HG02798 (cell line): ENCODE measurements at regions not wholly inside any gene's neighbourhood (a gene's known extent, or its start where the extent isn't known, plus 50 kb on each side); places are given as distances from the start of the nearest gene placed in this dataset.
"Not testable (repeated sequence)": the region's sequence is repeated elsewhere in the genome, so short reads cannot be mapped to it uniquely, and the experiment has no call there.

Source experiments
- ATAC-seq: cut with Tn5 transposase; IDR thresholded peaks from one replicate; pipeline ENCODE4 v1.9.1; 2021; ENCODE audit warnings: mild to moderate bottlenecking; ENCODE audit not compliant: unreplicated experiment, poor library complexity

DNA sequence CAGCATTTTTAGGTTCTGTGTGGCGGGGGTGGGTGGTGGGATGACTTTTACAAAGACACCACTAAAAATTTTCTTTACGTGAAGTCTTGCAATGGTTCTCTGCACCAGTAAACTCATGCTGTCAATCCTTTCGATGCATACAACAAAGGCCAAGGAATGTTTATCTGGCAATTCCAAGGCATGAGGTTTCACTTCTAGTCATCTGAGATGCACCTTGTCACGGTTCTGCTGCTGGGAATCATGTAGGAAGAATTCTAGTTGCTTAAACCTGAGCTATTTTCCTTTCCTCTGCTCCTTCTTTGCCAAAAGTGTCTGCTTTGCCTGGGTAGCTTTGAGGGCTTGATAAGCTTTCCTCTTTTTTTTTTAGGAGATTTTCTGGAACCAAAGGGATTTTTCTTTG, 1204.5 kb upstream of the SEMA6A start:
- ATAC-seq, result no peak

DNA sequence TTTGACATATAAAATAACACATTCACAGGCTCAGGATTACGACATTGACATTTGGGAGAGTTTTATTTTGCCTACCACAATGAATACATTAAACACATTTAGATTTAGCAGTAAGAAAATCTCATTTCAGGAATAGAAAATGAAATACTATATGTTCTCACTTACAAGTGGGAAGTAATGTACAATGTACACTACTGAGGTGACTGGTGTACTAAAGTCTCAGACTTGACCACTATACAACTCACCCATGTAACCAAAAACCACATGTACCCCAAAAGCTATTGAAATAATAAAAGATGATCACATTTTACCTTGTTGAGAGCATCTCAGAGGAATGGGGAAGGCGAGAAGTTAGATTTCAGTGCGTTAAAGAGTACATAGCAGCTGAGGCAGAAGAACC, 1202.4 kb upstream of the SEMA6A start:
- no peak for ATAC-seq

DNA sequence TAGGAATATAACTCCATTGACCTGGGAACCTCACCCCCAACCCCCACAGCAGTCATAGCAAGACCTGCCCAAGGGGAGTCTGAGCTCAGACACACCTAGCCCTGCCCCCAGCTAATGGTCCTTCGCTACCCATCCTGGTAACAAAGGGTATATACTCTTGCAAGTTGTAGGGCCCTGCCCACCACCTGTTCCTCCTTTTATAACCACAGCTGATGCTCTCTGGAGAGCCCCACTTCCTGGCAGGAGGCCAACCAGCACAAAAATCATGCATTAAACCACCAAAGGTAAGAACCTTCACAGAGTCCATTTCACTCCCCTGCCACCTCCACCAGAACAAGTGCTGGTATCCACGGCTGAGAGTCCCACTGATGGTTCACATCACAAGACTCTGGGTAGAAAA, 1195.3 kb upstream of the SEMA6A start:
- no peak for ATAC-seq

DNA sequence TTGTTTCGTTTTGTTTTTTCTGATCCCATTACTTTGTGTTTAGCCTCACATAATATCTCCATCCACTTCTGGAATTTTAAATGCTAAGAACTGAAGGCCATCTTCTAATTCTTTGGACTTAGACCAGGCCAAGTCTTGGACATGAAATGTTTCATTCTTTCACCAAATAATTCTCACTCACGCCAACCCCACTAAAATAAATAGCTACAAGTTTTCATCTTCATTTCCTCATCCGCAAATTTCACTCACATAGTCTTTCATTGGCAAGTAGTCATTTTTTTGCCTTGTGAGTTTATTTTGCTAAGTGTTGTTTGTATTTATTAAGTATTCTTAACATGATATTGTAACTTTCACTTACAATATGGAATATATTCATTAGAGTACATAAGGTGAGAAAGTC, 1188.6 kb upstream of the SEMA6A start:
- ATAC-seq, result no peak

DNA sequence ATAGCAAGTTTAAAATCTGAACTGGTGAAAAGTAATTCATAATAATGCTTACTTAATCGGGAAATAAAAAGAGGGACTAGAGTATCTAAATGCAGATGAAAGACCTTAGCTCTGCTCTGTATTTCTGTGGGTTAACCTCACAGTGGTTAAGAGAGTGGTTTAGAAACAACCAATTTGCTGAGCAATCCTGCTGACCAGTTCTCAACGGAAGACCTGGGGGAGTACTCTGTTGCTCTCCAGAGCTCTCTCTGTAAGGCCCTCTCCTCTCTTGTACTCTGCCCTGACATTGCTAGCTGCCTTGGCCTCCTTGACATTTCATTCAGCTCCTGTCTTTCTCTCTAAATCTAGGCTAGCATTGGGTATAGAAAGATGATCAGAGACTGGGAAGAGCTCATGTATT, 1186.6 kb upstream of the SEMA6A start:
- no peak for ATAC-seq

DNA sequence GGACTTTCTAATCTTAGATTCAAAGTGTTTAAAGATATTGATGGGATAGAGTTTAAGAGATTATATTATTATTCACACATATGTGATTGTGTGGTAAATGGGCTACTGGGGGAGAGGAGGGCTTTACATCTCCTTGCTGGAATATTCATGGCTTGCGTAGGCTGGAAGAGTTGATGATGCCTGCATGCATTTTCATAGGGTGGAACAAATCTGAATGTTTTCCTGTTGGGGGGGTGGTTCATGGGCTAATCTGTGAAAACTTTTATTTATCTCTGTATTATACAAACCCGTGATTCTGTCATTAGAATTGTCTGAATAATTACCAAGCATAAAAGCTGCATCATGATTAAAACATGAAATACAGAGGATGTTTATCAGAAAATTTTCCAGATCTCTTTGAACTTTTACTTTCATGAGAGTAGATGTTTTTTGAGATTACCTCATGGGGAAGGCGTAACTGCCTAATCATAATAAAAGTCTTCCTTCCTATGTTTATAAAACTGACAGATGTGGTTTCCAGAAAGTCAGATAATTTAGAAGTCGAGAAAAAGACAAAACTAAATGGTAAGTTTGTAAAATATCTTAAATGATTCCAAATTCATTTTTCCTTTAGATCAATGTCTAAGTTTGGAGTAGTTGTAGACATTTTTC, 1185.4 kb upstream of the SEMA6A start:
- ATAC-seq, result no peak

DNA sequence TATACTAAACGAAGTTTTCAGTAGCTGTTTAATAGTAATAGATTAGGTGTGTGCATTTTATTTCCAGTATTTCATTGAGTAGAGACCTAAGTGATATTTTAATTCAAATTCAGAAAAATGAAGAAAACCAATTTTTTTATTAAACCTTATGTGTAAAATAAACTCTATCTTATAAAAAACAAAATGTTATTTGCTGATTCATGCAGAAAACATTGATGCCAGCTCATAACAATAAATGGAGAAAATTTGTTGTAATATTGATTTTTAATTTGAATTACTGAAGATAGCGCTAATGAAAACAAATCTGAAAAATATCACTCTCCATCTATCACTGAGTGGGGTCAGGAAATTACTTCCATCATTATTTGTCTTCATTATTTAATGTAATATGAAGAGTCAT, 1177.8 kb upstream of the SEMA6A start:
- ATAC-seq, result no peak

DNA sequence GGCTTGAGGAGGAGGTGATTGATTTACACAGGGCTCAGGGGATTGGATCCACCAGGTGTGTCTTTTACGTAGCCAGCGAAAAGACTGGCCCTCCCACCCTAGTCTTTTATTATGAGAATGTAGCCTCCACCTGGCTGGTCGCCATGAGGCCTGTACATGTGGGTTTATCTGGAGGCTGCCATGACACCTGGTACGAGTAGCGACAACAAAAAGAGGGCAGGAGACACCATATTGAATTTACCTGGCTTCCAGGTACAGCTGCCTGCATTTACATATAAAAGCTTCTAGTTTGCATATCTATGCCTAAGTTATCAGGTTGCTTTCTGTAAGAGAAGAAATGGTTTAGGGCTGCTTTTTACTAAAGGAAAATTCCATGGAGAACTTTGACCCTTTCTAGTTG, 1173.7 kb upstream of the SEMA6A start:
- no peak for ATAC-seq

DNA sequence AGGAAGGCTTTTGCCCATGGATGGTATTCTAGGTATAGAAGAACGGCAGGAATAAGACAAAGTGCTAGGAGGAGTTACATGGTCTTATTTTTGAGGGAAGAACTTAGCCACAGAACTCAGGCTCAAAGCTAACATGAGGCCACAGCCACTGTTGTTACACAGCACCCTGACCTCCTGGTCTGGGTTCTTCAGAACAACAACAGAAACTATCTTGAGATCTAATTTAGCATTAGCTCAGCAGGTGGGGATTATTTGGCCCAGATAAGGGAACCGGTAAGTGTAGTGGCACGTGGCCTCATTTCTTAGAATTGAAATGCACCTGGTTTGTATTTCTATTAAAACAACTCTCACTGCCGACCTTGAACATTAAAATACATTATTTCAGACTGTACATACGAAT, 1168.7 kb upstream of the SEMA6A start:
- ATAC-seq, result no peak

DNA sequence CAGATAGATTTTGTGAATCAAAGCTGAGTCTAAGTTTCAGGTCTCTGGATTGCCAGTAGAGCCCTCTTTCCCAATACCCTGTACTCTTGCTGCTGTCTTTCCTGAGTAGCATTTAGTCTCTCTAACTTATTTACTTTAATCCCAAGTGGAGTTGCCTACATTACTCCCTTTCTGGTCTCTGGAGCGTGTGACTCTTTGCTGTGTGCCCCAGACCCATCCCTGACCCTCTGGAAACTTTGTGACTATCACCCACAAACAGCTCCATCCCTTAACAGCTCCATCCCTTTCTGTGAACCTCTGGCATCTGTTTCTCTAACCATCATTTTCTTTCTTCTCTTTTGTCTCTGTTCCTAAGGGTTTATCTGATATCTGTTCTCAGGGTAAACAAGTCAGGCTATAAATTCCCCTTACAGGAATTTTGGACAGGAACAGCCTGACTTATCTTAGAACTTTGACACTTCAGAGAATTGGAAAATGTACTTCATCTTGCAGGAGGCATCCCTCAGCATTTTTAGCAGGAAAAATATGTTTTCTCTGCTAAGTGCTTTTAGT, 1167.1 kb upstream of the SEMA6A start:
- no peak for ATAC-seq

DNA sequence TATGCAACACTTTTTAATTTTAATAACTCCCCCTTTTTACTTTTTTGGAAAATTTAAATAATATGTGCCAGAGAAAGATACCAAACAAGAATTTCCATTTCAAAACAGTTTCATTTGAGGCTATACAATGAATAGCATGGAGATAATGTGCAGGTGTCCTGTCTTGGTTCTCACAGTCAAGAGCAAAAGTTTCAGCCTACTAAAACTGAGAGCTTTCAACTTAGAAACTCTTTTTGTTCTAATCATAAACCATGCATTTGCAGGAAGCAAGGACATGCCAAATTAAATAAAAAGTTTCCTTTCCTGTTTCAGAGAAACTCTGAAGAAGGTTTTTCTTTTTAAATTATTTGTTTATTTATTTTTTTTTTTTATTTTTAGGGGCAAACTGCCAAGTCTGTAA, 1165.6 kb upstream of the SEMA6A start:
- ATAC-seq, result no peak

DNA sequence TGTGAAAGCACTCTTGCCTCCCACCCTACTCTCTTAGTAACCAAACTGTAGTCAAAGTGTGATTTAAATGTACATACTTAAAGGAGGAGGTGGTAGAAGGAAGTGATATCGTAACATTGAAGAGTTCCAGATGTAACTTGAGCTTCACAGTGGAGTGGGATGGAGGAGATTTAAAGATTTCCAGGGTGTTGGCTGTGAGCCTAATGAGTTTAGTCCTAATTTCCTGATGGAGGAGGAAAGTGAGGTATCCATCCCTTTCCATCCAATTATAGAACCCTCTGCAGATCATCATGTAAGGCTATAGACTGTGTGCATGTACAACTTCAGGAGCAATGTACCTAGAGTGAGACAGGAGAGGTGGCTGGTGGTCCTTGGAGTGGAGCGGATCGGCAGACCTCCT, 1163.9 kb upstream of the SEMA6A start:
- ATAC-seq, result no peak

DNA sequence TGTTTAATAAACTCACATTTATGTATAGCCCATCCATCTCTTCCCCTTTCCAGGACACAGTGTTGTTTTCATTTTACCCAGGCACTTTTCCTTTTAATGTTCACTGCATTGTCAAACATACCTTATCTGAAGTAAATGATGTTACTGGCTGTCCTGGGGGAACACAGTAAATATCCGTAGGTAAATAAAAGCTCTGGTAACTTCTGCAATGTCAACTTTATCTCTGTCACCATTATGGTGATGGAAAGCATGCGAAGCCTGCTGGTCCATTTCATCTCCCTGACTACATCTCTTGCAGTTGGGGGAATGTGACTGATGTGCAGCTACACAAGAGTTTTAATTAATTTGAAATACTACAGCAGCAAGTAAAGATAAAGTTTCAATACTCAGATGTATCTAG, 1162.1 kb upstream of the SEMA6A start:
- no peak for ATAC-seq

DNA sequence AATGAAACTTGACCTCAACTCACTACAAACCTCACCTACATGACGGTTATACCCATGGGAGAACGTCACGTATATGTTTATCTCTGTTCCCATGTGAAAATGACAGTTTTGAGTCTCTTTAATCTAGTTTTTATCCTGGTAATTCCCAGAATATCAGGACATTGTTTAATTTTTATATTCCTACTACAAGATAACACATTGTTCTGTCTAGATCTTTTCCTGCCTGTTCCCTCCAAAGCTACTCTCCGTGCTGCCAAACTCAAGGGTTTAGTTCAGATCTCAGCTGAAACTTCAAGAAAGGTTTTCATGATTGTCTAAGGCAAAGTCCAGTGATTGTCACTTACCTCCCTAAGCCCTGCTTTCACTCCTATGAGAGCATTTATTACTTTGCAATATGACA, 1159.4 kb upstream of the SEMA6A start:
- ATAC-seq, result no peak

DNA sequence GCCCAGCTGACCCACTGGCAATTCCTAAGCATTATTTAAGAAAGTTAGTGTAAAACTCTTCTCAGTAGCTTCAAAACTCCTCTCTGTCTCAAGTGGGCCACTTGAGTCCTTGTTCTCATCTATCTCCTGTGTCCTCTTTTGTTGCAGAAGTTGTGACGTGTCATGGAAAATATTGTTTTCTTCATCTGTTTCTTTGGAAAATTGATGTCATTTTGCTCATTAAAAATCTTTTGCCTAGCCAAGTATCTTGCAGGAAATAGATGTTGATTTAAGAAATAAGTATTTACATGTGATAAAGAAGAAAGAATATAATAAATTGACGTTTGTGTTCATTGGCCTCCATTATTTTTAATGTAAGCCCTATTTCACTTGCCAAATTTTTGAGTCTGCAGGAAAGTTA, 1158.4 kb upstream of the SEMA6A start:
- ATAC-seq, result no peak

DNA sequence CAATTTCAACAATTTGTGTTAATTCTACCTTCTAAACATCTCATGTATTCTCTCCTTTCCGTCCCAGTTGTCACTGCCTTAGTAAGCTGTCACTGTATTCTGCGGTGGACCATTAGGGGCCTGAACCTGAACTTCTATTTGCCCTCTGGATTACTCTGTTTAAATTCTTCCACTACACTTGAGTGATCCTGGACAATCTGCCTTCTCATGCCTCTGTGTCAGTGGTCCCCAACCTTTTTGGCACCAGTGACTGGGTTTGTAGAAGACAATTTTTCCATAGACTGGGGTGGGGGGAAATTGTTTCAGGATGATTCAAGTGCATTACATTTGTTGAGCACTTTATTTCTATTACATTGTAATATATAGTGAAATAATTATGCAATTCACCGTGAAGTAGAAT, 1157.6 kb upstream of the SEMA6A start:
- no peak for ATAC-seq

DNA sequence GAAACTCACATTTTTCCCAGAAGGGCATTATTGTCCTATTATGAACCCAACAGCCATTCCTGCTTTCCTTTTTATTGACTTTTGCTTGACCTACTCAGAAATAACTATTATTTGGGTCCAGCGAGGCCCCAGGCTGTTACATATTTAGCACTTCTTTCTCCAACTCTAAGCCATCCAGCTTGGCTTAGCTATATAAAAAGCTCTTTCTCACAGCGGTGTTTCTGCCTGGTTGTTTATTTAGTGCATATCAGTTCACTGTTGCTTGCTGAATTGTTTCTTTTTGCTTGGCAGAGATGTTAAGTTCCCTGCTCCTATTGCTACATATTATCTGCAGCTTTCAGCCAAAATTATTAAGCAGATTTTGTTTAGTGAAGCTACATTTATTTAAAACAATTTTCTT, 1156.8 kb upstream of the SEMA6A start:
- no peak for ATAC-seq

DNA sequence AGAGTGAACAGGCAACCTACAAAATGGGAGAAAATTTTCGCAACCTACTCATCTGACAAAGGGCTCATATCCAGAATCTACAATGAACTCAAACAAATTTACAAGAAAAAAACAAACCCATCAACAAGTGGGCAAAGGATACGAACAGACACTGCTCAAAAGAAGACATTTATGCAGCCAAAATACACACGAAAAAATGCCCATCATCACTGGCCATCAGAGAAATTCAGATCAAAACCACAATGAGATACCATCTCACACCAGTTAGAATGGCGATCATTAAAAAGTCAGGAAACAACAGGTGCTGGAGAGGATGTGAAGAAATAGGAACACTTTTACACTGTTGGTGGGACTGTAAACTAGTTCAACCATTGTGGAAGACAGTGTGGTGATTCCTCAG, 1146.2 kb upstream of the SEMA6A start:
- not testable (repeated sequence) for ATAC-seq

DNA sequence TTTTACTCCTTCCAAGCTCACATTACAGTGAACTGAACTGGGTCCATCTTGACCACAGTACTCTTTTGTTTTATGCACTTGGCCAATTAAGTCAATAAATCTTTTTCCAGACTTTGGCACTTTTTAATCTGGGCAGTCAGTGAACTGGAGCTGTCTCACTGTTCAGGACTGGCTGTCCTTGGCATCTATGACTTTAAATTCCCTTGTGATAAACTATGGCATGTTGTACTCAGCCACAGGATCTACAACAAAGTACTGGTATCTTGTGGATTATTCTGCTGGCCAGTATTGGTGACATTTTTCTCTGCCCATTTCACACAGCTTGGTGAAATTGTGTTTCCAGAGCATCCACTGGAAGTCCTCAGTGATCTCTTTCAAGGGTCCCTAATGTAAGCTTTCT, 1144.8 kb upstream of the SEMA6A start:
- ATAC-seq, result no peak

DNA sequence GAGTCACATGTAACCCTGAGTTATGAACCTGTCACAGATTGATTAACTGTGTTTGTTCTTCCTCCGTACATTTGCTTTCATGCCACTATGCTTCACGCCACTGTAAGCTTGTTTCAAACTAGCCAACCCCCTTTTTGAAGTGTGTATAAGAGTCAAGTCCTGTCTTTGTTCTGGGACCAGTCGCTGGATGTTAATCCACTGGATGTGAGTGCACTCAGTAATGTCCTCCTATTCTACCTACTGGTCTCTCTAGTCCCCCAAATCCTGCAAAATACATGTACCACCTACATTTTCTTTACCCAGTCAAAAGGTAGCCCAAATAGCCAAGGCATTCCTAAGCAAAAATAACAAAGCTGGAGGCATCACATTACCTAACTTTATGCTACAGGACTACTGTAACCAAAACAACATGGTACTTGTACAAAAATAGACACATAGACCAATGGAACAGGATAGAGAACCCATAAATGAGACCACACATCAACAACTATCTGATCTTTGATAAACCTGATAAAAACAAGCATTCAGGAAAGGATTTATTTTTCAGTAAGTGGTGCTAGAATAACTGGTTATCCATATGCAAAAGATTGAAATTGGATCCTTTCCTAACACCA, 1139.1 kb upstream of the SEMA6A start:
- no peak for ATAC-seq

DNA sequence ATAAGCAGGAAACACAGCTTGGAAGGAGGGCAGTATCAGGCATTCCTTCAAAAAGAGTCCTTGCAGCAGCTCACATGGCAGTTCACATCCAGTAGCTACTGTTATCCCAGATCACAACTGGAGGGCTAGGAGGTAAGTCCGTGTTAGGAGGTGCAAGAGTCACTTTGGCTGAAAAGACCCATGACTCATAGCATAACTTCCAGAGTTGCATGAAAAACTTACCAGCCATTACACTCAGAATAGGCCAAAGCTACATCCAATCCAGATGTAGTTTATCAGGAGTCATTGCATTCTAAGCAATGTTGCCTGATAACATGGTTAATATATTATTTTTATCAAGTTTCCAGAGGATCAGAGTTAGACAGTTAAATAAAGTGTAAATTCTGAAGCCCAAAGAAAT, 1126.4 kb upstream of the SEMA6A start:
- ATAC-seq, result no peak

DNA sequence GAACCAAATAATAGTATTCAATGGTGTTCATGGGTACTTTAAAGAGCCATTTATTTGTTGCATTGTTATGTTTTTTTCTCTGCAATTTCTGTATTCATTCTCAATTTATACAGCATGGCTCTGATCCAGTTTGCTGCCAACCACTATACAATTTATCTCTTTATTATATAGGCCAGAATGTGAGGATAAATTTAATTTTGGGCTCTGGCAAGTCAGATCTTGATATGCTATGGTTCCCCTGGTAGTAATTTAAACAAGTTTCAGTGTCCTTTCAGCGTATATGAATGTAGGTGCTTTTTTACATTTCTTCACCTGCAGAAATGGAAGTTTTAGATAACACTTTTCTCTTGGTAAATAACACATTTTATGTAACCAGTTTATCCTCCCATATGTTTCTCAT, 1118.0 kb upstream of the SEMA6A start:
- ATAC-seq, result no peak
